ENCODE measurements at regions not wholly inside any gene's neighbourhood (a gene's known extent, or its start where the extent isn't known, plus 50 kb on each side); places are given as distances from the start of the nearest gene placed in this dataset.

- Histone ChIP-seq H4K20me1 (ENCODE audit: insufficient read depth, low read length) (no peaks in the 10 kb centered on the region), H3K79me2 (ENCODE audit: insufficient read depth, low read length) (no peaks in the 10 kb centered on the region), H3K9me3 (ENCODE audit: low read length) (no peaks in the 10 kb centered on the region), H3K9ac (ENCODE audit: insufficient read depth, low read depth, low read length) (no peak overlapping the region), H3K27me3 (ENCODE audit: control insufficient read depth in 1 of 2, insufficient read depth in 2 of 2, low read length in 2 of 2) (no peaks in the 10 kb centered on the region), H3K4me2 (ENCODE audit: low read depth, low read length) (no peak overlapping the region), H3K27ac (ENCODE audit: extremely low read length, insufficient read depth, low read length) (no peak overlapping the region), H3K4me3 (replicated peaks in 1 of 3; ENCODE audit: insufficient read depth in 1 of 3, low read depth in 2 of 3, low read length in 3 of 3) (no peak overlapping the region), H3K4me1 (ENCODE audit: insufficient read depth, low read length) (no peaks in the 10 kb centered on the region), H3K36me3 (replicated peaks in 1 of 2; ENCODE audit: control insufficient read depth in 1 of 2, insufficient read depth in 2 of 2, low read length in 2 of 2) (no peaks in the 10 kb centered on the region), H2AFZ (ENCODE audit: low read length) (no peak overlapping the region)
- FAIRE-seq (no peak), ATAC-seq (no peak), DNase-seq (ENCODE audit: low spot score) (no peak)
- TF ChIP-seq MIER3 (CRISPR knock-in tag; IDR thresholded peaks at IDR 0.05; ENCODE audit: borderline replicate concordance) = no peak
- whole genome bisulfite sequencing (ENCODE audit: low lambda C conversion rate) = 0% methylated on average over 2 of the region's 2 CpGs
- in situ Hi-C loops (cut with HindIII; ENCODE audit: extremely low pct_ligation_motif_present, low pct_unique_long_range_greater_than_20kb) = no loop called here
- ChIA-PET CTCF (ENCODE audit: low intra/inter-chr PET ratio, low total read pairs) (no interaction called here), POLR2A (no interaction called here)
- intact Hi-C loops (cut with micrococcal nuclease; ENCODE audit: unreplicated experiment) = no loop called here
- no TSS peak for BruUV-seq (replicated peaks)
Measured at GRCh38 chr3:22939349-22939748, 263.8 kb upstream of the UBE2E2 start.

GRCh38 chr3:22940285-22940684 lies 262.8 kb upstream of the UBE2E2 start:
- Histone ChIP-seq H2AFZ (ENCODE audit: low read length) (no peak overlapping the region), H4K20me1 (ENCODE audit: insufficient read depth, low read length) (no peaks in the 10 kb centered on the region), H3K4me1 (ENCODE audit: insufficient read depth, low read length) (no peaks in the 10 kb centered on the region), H3K9ac (ENCODE audit: insufficient read depth, low read depth, low read length) (no peak overlapping the region), H3K79me2 (ENCODE audit: insufficient read depth, low read length) (no peaks in the 10 kb centered on the region), H3K27me3 (ENCODE audit: control insufficient read depth in 1 of 2, insufficient read depth in 2 of 2, low read length in 2 of 2) (no peaks in the 10 kb centered on the region), H3K4me3 (replicated peaks in 1 of 3; ENCODE audit: insufficient read depth in 1 of 3, low read depth in 2 of 3, low read length in 3 of 3) (no peak overlapping the region), H3K36me3 (replicated peaks in 1 of 2; ENCODE audit: control insufficient read depth in 1 of 2, insufficient read depth in 2 of 2, low read length in 2 of 2) (no peaks in the 10 kb centered on the region), H3K27ac (ENCODE audit: extremely low read length, insufficient read depth, low read length) (no peak overlapping the region), H3K4me2 (ENCODE audit: low read depth, low read length) (no peak overlapping the region), H3K9me3 (ENCODE audit: low read length) (no peaks in the 10 kb centered on the region)
- ATAC-seq = no peak
- intact Hi-C loops (cut with micrococcal nuclease; ENCODE audit: unreplicated experiment) (no loop called here), in situ Hi-C loops (cut with HindIII; ENCODE audit: extremely low pct_ligation_motif_present, low pct_unique_long_range_greater_than_20kb) (no loop called here)
- POLR2A ChIA-PET = no interaction called here
- no peak for FAIRE-seq
- no TSS peak for BruUV-seq (replicated peaks)
- 13% methylated on average over 3 of the region's 7 CpGs for WGBS (ENCODE audit: low lambda C conversion rate)
- CTCF ChIA-PET (ENCODE audit: low intra/inter-chr PET ratio, low total read pairs) = no interaction called here
- DNase-seq (ENCODE audit: low spot score) = no peak
- no peak for TF ChIP-seq GZF1 (CRISPR knock-in tag; IDR thresholded peaks at IDR 0.05)
- TF ChIP-seq ZNF253 (CRISPR knock-in tag; IDR thresholded peaks at IDR 0.05; ENCODE audit: borderline replicate concordance) = no peak
- no peak for TF ChIP-seq KLF9 (CRISPR knock-in tag; IDR thresholded peaks at IDR 0.05; ENCODE audit: low read depth)
- TF ChIP-seq ZNF781 (CRISPR knock-in tag; IDR thresholded peaks at IDR 0.05; ENCODE audit: borderline replicate concordance, not compliant biosample characterization) = no peak
- no peak for TF ChIP-seq SOX6 (IDR thresholded peaks at IDR 0.05)
- no peak for TF ChIP-seq SOX6 (CRISPR knock-in tag; IDR thresholded peaks at IDR 0.05)
- TF ChIP-seq ZNF337 (CRISPR knock-in tag; IDR thresholded peaks at IDR 0.05; ENCODE audit: borderline replicate concordance, low read depth) = no peak
- no peak for TF ChIP-seq CBX1 (IDR thresholded peaks at IDR 0.05; ENCODE audit: low read depth)
- TF ChIP-seq ZNF629 (CRISPR knock-in tag; conservative IDR thresholded peaks at IDR 0.05) = no peak
- TF ChIP-seq RARG (CRISPR knock-in tag; IDR thresholded peaks at IDR 0.05; ENCODE audit: low read depth) = no peak
- TF ChIP-seq GATAD1 (CRISPR knock-in tag; IDR thresholded peaks at IDR 0.05) = no peak
- no peak for TF ChIP-seq ZNF839 (CRISPR knock-in tag; IDR thresholded peaks at IDR 0.05; ENCODE audit: borderline replicate concordance)
- TF ChIP-seq HNF1B (CRISPR knock-in tag; IDR thresholded peaks at IDR 0.05) = no peak
- TF ChIP-seq, protein P1, sequence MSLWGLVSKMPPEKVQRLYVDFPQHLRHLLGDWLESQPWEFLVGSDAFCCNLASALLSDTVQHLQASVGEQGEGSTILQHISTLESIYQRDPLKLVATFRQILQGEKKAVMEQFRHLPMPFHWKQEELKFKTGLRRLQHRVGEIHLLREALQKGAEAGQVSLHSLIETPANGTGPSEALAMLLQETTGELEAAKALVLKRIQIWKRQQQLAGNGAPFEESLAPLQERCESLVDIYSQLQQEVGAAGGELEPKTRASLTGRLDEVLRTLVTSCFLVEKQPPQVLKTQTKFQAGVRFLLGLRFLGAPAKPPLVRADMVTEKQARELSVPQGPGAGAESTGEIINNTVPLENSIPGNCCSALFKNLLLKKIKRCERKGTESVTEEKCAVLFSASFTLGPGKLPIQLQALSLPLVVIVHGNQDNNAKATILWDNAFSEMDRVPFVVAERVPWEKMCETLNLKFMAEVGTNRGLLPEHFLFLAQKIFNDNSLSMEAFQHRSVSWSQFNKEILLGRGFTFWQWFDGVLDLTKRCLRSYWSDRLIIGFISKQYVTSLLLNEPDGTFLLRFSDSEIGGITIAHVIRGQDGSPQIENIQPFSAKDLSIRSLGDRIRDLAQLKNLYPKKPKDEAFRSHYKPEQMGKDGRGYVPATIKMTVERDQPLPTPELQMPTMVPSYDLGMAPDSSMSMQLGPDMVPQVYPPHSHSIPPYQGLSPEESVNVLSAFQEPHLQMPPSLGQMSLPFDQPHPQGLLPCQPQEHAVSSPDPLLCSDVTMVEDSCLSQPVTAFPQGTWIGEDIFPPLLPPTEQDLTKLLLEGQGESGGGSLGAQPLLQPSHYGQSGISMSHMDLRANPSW (CRISPR knock-in tag; IDR thresholded peaks at IDR 0.05; ENCODE audit: borderline replicate concordance) = no peak

All from HepG2 (cell line).